ENCODE measurements at regions not wholly inside any gene's neighbourhood (a gene's known extent, or its start where the extent isn't known, plus 50 kb on each side); places are given as distances from the start of the nearest gene placed in this dataset.

DNA sequence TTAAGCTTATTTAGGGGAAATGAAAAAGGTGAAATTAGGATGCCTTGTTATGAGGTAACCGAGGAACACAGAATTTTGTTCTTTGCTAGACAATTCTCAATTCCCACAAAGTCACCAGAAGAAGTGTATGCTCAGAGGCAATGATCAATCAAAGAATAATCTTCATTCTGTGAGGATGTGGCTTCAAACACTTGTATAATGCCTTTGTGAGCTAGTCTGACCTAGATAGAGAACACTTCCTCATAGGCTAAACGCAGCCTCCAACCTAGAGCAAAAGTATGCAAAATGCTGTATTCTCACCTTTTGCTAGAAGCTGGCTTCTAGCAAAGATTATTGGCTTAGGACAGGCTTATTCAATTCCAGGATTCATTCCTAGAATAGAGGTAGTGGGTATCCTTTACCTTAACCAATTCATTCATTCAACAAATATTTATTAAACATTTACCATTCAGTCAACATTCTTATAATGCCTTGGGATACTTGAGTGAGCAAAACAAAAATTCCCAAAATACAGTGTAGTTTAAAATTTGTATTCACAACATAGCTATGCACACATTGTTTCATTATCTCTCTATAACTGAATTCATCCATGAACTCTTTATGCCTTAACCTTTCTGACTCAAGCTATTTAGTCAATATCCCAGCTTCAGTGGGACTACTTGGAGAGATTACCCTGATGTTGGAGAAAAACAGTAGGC, 530.2 kb downstream of the PTPRC start:
- no peak for TF ChIP-seq CTCF (IDR thresholded peaks at IDR 0.05)
- TF ChIP-seq POLR2A (IDR thresholded peaks at IDR 0.05; ENCODE audit: low read depth), result no peak
- no peak for TF ChIP-seq POLR2AphosphoS5 (IDR thresholded peaks at IDR 0.05)
